ENCODE measurements at regions not wholly inside any gene's neighbourhood (a gene's known extent, or its start where the extent isn't known, plus 50 kb on each side); places are given as distances from the start of the nearest gene placed in this dataset.

- no peak for DNase-seq
Observed at GRCh38 chr2:23241611-23242245, 143.3 kb upstream of the KLHL29 start.

- DNase-seq = no peak
Observed at GRCh38 chr2:23243073-23243659, 141.8 kb upstream of the KLHL29 start.

DNA sequence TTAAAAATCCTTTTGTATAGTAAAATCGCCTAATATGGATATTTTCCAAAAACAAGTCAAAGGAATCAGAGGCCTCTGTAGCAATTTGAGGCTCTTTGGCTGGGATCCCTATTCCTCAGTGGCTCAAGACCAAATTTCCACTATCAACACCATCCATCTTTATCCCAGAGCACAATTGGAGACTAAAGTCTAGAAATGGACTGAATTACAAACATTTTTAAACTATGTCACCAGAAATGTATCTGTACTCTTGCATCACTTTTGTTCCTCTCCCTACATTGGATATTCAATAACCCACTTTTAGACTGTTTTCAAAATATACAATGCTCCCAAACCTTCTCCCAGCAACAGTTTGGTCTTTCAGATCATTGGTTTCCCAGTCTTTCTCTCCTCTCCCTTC is 140.4 kb upstream of the KLHL29 start:
- DNase-seq = no peak

DNA sequence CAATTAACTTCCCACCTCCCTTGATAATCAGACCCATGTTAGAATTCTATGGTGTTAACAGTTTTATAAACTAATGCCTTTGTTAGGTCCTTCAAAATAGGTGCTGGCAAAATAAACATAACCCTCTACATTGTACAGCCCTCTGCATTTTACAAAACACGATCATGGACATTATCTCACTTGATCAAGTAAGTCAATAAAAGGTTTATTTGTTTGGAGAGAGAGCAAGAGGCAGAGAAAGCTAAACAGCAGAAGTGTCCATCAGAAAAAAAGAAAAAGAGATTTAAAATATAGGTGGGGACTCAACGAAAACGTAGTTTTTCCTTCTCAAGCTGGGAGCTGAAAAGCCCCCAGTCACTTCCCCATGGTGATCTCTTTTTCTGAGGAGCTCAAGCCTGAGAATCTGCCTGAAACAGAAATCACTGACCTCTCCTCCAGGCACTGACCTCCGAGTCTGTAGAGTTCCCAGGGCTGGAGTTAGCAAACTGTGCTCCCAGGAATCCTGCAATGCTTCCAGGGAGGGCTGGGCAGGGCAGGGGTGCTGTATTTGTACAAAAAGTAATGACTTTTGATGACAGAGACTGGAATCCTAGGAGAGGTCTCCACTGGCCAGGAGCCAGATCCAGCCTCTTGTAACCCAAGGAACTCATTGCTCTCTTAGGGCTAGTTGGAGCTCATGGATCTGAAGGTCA is 137.8 kb upstream of the KLHL29 start:
- DNase-seq = no peak

DNA sequence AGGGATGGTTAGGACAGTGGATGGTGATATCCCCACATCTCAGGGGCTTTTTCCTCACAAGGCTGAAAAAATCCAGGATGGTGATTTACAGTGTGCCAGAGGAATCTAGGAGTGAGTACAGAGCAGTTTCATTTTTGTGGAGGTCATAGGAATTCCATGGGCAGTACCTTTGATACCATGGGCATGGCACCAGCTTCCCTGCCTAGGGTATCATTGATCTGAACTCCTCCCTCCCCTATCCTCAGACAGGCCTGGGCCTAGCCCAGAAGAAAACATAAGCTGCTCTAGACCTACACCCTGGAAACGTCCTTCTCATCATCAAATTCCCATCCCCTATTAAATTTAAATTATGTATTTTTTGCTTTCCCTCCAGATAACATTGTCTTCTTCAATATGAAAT is 136.3 kb upstream of the KLHL29 start:
- DNase-seq = no peak

DNA sequence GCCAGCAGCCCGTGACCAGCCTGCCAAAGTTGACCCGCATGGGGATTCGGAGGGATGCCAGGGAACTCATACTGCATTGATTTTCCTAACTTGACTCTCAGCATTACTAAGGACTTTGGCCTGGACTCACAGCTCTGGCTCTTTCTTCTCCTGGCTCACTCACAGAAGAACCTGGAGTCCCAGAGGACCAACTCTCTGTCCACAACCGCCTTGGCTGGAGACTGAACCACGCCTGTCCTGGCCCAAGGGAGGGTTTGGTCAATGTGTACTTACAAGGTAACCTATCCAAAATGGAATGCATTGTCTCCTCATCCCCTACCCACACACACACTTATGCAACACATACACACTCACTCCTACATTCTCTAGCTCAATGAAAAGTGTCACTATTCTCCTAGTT is 135.6 kb upstream of the KLHL29 start:
- no peak for DNase-seq

DNA sequence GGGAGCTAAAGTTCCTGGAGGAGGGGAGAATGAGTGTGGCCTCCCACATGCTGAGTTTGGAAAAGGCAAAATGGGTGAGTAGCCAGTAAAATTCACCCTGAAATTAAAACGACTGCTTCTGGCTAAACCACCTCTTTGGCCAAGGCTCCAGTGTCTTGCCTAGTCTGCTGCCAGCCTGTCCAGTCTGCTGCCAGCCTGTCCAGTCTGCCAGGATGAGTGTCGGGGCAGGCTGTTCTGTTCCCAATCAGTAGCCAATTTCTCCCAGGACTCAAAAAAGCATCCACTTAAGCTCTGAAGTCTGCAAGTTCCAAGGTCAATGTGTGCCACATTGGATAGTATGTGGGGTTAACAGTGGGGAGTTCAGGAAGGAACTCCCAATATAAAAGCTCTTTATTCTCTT is 134.6 kb upstream of the KLHL29 start:
- no peak for DNase-seq

DNA sequence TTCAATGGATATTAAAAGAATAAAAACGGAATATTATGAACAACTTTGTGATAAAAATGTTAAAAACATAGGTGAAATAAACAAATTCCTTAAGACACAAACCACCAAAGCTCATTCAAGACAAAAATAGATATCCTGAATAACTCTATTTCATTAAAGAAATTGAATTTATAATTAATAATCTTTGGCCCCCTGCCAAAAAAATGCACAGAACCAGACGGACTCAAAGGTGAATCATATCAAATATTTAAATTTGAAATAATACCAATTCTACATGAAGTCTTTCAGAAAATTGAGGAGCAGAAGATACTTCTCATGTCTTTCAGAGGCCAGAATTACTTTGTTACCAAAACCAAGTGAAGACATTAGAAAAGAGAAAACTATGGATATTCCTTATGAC is 128.3 kb upstream of the KLHL29 start:
- no peak for DNase-seq

- DNase-seq = no peak
Observed at GRCh38 chr2:23260621-23261020, 124.4 kb upstream of the KLHL29 start.

DNA sequence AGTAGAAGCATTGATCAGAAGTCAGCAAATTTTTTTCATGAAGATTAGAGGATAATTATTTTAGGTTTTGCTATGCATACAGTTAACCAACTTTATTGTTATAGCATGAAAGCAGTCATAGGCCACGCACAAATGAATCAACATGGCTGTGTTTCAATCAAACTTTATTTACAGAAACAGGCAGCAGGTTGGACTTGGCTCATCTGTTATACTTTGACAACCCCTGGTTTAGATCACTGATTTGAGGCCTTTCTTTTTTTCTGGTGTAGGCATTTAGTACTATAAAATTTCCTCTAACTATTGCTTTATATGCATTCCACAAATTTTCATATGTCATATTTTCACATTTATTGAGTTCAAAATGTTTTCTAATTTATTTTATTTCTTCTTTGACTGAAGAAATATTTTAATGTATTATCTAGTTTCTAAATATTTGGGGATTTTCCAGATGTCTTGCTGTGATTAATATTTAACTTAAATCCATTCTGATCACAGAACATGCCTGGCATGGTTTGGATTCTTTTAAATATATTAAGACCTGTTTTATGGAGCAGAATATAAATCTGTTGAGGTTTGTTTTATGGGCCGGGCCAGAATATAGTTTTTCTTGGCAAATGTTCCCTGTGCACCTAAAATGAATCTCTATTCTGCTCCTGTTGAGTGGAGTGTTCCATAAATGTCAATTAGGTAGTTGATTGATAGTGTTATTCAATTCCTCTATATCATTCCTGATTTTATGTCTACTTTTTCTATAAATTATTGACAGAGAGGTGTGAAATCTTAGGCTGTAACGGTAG is 116.3 kb upstream of the KLHL29 start:
- DNase-seq = no peak

DNA sequence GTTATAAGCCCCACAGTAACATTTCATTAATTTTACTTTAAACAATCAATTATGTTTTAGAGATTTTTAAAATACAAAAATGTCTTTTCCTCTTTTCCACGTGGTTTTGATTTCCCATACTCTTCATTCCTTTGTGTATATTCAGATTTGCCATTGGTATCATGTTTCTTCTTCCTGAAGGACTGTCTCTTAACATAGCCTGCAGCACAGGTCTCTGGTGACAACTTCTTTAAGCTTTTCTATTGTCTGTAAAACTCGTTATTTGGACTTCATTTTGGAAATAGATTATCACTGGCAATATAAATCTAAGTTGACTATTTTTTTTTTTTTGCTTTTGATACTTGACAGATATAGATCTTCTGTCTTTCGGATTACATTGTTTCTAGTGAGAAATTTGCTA is 115.2 kb upstream of the KLHL29 start:
- no peak for DNase-seq

- no peak for DNase-seq
Observed at GRCh38 chr2:23270810-23271209, 114.2 kb upstream of the KLHL29 start.

GRCh38 chr2:23271230-23271629 is 113.7 kb upstream of the KLHL29 start:
- no peak for DNase-seq

GRCh38 chr2:23273786-23274185 is 111.2 kb upstream of the KLHL29 start:
- DNase-seq = peak; percentile 5

DNA sequence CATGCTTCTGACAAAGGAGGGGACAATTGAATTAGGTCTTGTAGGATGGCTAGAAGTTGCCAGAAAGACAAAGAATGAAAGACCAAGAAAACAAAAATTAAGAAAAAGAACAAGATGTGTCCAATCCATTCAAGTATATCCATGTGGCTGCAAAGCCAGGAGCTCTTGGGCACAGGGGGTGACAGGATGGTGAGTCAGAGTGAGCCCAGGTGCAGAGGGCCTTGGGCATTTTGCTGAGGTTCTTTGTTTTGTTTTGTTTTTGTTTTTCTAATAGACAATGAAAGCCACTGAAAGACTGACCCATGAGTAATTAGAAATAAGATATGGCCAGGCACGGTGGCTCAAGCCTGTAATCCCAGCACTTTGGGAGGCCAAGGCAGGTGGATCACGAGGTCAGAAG is 104.6 kb upstream of the KLHL29 start:
- peak; percentile 50 for DNase-seq

GRCh38 chr2:23283653-23284052 is 101.3 kb upstream of the KLHL29 start:
- peak; percentile 53 for DNase-seq

DNA sequence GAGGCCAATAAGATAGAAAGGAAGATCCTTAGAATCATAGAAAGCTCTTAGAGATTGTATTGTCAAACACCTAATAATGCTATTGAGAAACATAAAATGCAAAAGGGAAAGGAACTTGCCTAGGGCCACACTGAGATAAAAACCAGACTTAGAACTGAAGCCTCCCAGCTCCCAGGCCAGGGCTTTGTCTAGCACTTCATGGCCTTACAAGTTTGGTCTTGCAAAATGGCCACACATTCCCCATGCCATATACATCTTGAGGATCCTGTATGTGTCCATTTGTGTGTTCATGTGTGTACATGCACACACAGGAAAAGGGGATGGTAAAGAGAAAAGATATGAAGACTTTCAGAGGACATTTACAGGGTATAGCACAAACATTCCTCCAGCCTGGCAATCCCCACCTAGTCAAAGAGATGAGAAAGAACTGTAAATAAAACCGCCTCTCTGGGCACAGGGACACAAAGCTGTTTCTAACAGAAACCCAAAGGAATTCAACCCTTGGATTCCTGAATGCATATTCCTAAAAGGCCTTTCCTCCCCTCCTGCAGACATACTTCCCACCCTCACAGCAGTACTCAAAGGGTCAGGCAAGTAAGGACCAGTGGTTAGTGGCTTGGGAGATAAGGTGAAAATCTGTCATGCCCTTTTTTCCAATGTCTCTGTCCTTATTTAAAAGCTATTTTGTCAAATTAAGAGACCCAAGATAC is 99.7 kb upstream of the KLHL29 start:
- no peak for DNase-seq

DNA sequence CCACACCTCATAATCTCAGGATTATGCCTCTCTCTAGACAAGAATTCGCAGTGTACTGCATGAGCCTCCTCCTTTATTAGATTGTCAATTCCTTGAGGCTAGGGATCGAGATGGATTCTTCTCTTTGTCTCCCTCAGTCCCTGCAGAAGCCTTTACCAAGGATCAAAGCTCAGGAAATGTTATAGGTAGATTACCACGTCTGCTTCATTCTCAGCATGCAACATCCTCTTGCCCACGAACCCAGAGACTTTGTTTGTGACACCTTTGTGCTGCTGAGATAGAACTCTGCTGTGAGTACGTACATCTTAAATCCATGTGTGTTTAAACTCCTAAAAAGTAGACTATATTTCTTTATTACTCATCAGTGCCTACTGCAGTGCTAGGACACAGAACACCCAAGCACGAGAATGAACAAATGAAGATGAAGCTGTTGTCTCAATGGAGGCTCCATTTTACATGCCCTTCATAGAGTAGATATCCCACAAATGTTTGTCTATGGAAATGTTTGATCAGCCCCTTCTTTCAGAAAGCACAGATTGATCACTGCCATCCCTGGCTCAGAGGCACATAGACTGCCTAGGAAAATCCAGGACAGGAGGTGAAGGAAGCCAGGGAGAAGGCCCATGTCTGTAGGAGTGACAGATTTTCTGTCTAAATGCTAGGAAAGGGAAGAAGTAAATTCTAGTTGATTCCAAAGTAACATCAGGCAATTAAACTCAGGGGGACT is 98.8 kb upstream of the KLHL29 start:
- no peak for DNase-seq

DNA sequence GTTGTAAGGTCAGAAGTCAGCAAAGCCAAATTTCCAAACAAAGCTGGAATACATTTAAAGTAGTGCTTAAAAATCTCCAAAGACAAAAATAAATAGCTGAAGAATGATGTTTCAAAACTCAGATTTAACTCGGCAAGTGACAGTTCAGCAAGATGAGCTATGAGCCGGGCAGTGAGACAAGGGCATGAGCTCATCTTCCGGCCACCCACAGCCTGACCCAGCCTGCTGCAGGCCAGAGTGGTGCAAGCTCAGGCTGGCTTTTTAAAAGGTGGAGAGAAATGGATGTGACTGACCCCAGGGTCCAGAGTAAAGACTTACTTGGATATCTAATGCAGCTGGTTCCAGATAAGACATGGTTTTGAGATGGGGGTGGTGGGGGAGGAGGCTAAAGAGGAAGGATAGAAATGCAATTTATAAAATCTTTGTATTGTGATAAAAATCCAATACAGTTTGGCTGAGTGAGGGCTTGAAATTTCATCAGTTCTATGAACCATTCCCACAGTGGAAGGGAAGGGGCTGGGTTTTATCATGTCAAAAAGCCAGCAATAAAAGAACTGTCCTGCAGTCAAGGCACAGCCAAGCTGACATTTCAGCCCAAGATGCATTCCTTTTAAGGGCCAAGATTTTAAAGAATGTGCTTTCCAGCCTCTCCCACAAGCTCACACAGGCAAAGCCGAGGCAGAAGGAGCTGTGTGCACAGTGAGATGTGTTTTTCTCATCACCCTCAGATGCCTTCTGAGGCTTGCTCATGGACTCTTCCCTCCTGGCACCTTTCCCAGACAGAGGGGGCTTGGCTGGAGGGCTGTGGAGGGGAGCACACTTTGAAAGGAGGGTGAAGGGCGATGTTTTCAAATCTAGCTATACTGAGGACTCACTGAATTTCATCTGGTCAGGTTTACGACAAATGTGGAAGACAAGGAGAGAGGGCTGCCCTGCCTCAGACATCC is 97.9 kb upstream of the KLHL29 start:
- DNase-seq = no peak

- no peak for DNase-seq
Observed at GRCh38 chr2:23289671-23290070, 95.3 kb upstream of the KLHL29 start.

- no peak for DNase-seq
Observed at GRCh38 chr2:23291239-23291638, 93.7 kb upstream of the KLHL29 start.

All from DMS53 (cell line).